SK-N-SH (cell line): ENCODE measurements at regions not wholly inside any gene's neighbourhood (a gene's known extent, or its start where the extent isn't known, plus 50 kb on each side); places are given as distances from the start of the nearest gene placed in this dataset.

Experiments used
- CTCF ChIA-PET: fragments of 300-600, 350-600 bp; formaldehyde crosslinking; extraction: SDS; loops from one replicate; lab custom pipeline; 2021; lab: Yijun Ruan, JAX
- POLR2A ChIA-PET: fragments of 350-600 bp; sonication (Branson Sonifier 250); formaldehyde crosslinking; extraction: SDS; loops from one replicate; lab custom pipeline; 2020; ENCODE audit warnings: antibody characterized with exemption, inconsistent platforms; lab: Yijun Ruan, JAX
- DNase-seq: peaks from one replicate; pipeline ENCODE4 v3.0.0; 2012
- H2AFZ ChIP-seq: fragments of 200-600 bp; sonication (generic); 2 replicates; pipeline ENCODE4 v1.8.1; 2016; ENCODE audit warnings: antibody characterized with exemption, mild to moderate bottlenecking, low read depth
- H3F3A ChIP-seq: fragments of 200-600 bp; sonication (generic); replicated peaks from 2 replicates; pipeline ENCODE3; 2016; ENCODE audit warnings: antibody characterized with exemption, mild to moderate bottlenecking; ENCODE audit not compliant: insufficient read depth
- H3K27ac ChIP-seq, 2 experiments: fragments of 200-500 bp in 1 of 2; fragments of 200-600 bp in 1 of 2; sonication (Bioruptor generic) in 1 of 2; sonication (generic), shearing (Covaris generic) in 1 of 2; 2 replicates each; pipeline versions ENCODE4 v1.5.1 to v1.6.1; 2014 to 2016; ENCODE audit warnings: low read depth in 2 of 2, inconsistent platforms in 1 of 2, low read length in 1 of 2, mild to moderate bottlenecking in 1 of 2, mixed read lengths in 1 of 2
- H3K27me3 ChIP-seq: fragments of 200-600 bp; sonication (generic), shearing (Covaris generic); 2 replicates; pipeline ENCODE4 v1.6.1; 2016; ENCODE audit warnings: mixed run types; ENCODE audit not compliant: insufficient read depth
- H3K36me3 ChIP-seq, 2 experiments: fragments of 200-500 bp in 1 of 2; fragments of 200-600 bp in 1 of 2; sonication (Bioruptor generic) in 1 of 2; sonication (generic) in 1 of 2; replicated peaks in 1 of 2; 2 replicates each; pipeline versions ENCODE3 to v1.5.1; 2014 to 2016; ENCODE audit warnings: low read length in 1 of 2, mild to moderate bottlenecking in 1 of 2; ENCODE audit not compliant: insufficient read depth in 2 of 2, control insufficient read depth in 1 of 2
- H3K4me1 ChIP-seq, 2 experiments: fragments of 200-500 bp in 1 of 2; fragments of 200-600 bp in 1 of 2; sonication (Bioruptor generic) in 1 of 2; sonication (generic), shearing (Covaris generic) in 1 of 2; 2 replicates each; pipeline versions ENCODE4 v1.5.1 to v1.6.1; 2014 to 2016; ENCODE audit warnings: low read depth in 1 of 2, low read length in 1 of 2, mixed run types in 1 of 2; ENCODE audit not compliant: insufficient read depth in 2 of 2, control insufficient read depth in 1 of 2
- H3K4me2 ChIP-seq: fragments of 200-600 bp; sonication (generic), shearing (Covaris generic); 2 replicates; pipeline ENCODE4 v1.6.1; 2017; ENCODE audit warnings: mixed run types
- H3K4me3 ChIP-seq, 2 experiments: fragments of 200-500 bp in 1 of 2; fragments of 200-600 bp in 1 of 2; sonication (Bioruptor generic) in 1 of 2; sonication (generic), shearing (Covaris generic) in 1 of 2; 2 replicates each; pipeline versions ENCODE4 v1.5.1 to v1.8.1; 2014 to 2016; ENCODE audit warnings: low read depth in 2 of 2, inconsistent platforms in 1 of 2, low read length in 1 of 2, mild to moderate bottlenecking in 1 of 2, mixed read lengths in 1 of 2, moderate library complexity in 1 of 2
- H3K79me2 ChIP-seq: fragments of 200-600 bp; sonication (generic); 2 replicates; pipeline ENCODE4 v1.8.1; 2017; ENCODE audit warnings: mild to moderate bottlenecking; ENCODE audit not compliant: insufficient read depth
- H3K9ac ChIP-seq: fragments of 200-600 bp; sonication (generic); 2 replicates; pipeline ENCODE4 v1.6.1; 2017; ENCODE audit warnings: mixed run types
- H3K9me2 ChIP-seq: fragments of 200-600 bp; sonication (generic); 2 replicates; pipeline ENCODE4 v1.6.1; 2017; ENCODE audit warnings: mixed run types
- H3K9me3 ChIP-seq: fragments of 200-600 bp; sonication (generic); 2 replicates; pipeline ENCODE4 v1.6.1; 2017; ENCODE audit warnings: mixed run types, mild to moderate bottlenecking, moderate library complexity
- H4K20me1 ChIP-seq: fragments of 200-600 bp; sonication (generic); 2 replicates; pipeline ENCODE4 v1.6.1; 2017; ENCODE audit warnings: mild to moderate bottlenecking, mixed run types; ENCODE audit not compliant: insufficient read depth
- CHD2 ChIP-seq: fragments of 150-350 bp; IDR thresholded peaks from 2 replicates; pipeline ENCODE4 v1.6.1; 2018; ENCODE audit warnings: low read length; ENCODE audit not compliant: partially characterized antibody
- EP300 ChIP-seq, 2 experiments: IDR thresholded peaks; 2 replicates each; pipeline versions ENCODE4 v1.4.0 to v1.6.1; 2012; ENCODE audit warnings: borderline replicate concordance in 1 of 2, low read depth in 1 of 2, low read length in 1 of 2
- EZH2phosphoT487 ChIP-seq: fragments of 200-600 bp; sonication (generic); IDR thresholded peaks from 2 replicates; pipeline ENCODE4 v1.6.1; 2017; ENCODE audit warnings: low read depth, mixed run types, mild to moderate bottlenecking, antibody characterized with exemption, moderate library complexity, borderline replicate concordance
- FOSL2 ChIP-seq: IDR thresholded peaks from 2 replicates; pipeline ENCODE4 v1.4.0; 2012; ENCODE audit warnings: low read depth, mild to moderate bottlenecking, moderate library complexity, borderline replicate concordance
- FOXJ3 ChIP-seq: sonication (generic); formaldehyde crosslinking; IDR thresholded peaks from 2 replicates; pipeline ENCODE4 v1.5.1; 2020; ENCODE audit warnings: mild to moderate bottlenecking, missing genetic modification reagents
- GABPA ChIP-seq: IDR thresholded peaks from 2 replicates; pipeline ENCODE4 v1.4.0; 2012; ENCODE audit warnings: low read depth, mild to moderate bottlenecking
- JUND ChIP-seq: IDR thresholded peaks from 2 replicates; pipeline ENCODE4 v1.4.0; 2012
- MEF2A ChIP-seq: IDR thresholded peaks from 2 replicates; pipeline ENCODE4 v1.4.0; 2012; ENCODE audit warnings: low read depth, borderline replicate concordance
- POLR2AphosphoS5 ChIP-seq: IDR thresholded peaks from 2 replicates; pipeline ENCODE4 v1.6.1; 2012; ENCODE audit warnings: low read depth, low read length
- RXRA ChIP-seq: IDR thresholded peaks from 2 replicates; pipeline ENCODE4 v1.4.0; 2012; ENCODE audit warnings: low read depth, mild to moderate bottlenecking, borderline replicate concordance
- SIN3A ChIP-seq: IDR thresholded peaks from 2 replicates; pipeline ENCODE4 v1.6.1; 2012; ENCODE audit warnings: low read depth, mild to moderate bottlenecking, low read length, moderate library complexity, borderline replicate concordance
- YY1 ChIP-seq: IDR thresholded peaks from 2 replicates; pipeline ENCODE4 v1.4.0; 2012; ENCODE audit warnings: low read depth, mild to moderate bottlenecking
- WGBS: methylation state at CpG from one replicate; pipeline ENCODE4 v1.1.6; 2017; ENCODE audit warnings: low lambda C conversion rate; 5-methylcytosine and 5-hydroxymethylcytosine counted together
- TF ChIP-seq, protein P1 (sequence below): fragments of 200-600 bp; sonication (generic); IDR thresholded peaks from 2 replicates; pipeline ENCODE4 v1.6.1; 2017; ENCODE audit warnings: antibody characterized with exemption, mild to moderate bottlenecking, moderate library complexity
- TF ChIP-seq, protein P2 (sequence below): IDR thresholded peaks from 2 replicates; pipeline ENCODE4 v1.4.0; 2012; ENCODE audit warnings: low read depth, borderline replicate concordance
- TF ChIP-seq, protein P3 (sequence below): IDR thresholded peaks from 2 replicates; pipeline ENCODE4 v1.4.0; 2012; ENCODE audit warnings: low read depth

DNA sequence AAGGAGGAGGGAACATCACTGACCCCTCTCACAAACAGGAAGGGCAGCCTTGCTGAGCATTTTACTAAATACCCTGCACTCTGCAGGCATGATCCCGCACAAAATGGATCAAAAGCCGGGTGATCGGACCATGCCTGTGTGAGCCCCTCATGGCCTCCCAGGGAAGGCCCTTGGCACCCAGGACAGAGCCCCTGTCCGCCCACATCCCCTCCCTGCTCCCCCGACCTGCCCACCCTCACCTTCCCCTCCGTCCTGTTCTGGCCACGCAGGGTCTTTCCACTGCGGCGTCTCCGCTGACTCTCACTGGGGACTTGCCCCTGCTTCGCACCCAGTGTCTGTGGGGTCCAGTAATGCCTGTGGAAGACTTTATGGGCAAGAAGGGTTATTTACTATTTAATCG lies 105.0 kb downstream of the HMX1 start:
- no peaks in the 10 kb centered on the region for H3K79me2 ChIP-seq
- TF ChIP-seq, protein P1, sequence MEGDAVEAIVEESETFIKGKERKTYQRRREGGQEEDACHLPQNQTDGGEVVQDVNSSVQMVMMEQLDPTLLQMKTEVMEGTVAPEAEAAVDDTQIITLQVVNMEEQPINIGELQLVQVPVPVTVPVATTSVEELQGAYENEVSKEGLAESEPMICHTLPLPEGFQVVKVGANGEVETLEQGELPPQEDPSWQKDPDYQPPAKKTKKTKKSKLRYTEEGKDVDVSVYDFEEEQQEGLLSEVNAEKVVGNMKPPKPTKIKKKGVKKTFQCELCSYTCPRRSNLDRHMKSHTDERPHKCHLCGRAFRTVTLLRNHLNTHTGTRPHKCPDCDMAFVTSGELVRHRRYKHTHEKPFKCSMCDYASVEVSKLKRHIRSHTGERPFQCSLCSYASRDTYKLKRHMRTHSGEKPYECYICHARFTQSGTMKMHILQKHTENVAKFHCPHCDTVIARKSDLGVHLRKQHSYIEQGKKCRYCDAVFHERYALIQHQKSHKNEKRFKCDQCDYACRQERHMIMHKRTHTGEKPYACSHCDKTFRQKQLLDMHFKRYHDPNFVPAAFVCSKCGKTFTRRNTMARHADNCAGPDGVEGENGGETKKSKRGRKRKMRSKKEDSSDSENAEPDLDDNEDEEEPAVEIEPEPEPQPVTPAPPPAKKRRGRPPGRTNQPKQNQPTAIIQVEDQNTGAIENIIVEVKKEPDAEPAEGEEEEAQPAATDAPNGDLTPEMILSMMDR = no peak
- TF ChIP-seq, protein P2, sequence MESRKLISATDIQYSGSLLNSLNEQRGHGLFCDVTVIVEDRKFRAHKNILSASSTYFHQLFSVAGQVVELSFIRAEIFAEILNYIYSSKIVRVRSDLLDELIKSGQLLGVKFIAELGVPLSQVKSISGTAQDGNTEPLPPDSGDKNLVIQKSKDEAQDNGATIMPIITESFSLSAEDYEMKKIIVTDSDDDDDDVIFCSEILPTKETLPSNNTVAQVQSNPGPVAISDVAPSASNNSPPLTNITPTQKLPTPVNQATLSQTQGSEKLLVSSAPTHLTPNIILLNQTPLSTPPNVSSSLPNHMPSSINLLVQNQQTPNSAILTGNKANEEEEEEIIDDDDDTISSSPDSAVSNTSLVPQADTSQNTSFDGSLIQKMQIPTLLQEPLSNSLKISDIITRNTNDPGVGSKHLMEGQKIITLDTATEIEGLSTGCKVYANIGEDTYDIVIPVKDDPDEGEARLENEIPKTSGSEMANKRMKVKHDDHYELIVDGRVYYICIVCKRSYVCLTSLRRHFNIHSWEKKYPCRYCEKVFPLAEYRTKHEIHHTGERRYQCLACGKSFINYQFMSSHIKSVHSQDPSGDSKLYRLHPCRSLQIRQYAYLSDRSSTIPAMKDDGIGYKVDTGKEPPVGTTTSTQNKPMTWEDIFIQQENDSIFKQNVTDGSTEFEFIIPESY = no peak
- TF ChIP-seq FOSL2 = no peak
- TF ChIP-seq SIN3A = no peak
- no peak for TF ChIP-seq FOXJ3 (CRISPR knock-in tag)
- TF ChIP-seq GABPA = no peak
- TF ChIP-seq RXRA = no peak
- TF ChIP-seq, protein P3, sequence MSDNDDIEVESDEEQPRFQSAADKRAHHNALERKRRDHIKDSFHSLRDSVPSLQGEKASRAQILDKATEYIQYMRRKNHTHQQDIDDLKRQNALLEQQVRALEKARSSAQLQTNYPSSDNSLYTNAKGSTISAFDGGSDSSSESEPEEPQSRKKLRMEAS = no peak
- no peak for TF ChIP-seq EZH2phosphoT487
- no peak for TF ChIP-seq CHD2
- TF ChIP-seq MEF2A = no peak
- no peak for TF ChIP-seq POLR2AphosphoS5
- TF ChIP-seq JUND = no peak
- no peak for TF ChIP-seq EP300 (IDR thresholded peaks at IDR 0.05; ENCODE audit: borderline replicate concordance in 1 of 2, low read depth in 1 of 2, low read length in 1 of 2)
- no peak for TF ChIP-seq YY1
- H3F3A ChIP-seq = no peaks in the 10 kb centered on the region
- WGBS = 58% methylated on average over 11 of the region's 12 CpGs
- no peaks in the 10 kb centered on the region for H4K20me1 ChIP-seq
- H3K9ac ChIP-seq = no peak overlapping the region
- DNase-seq = no peak
- no peaks in the 10 kb centered on the region for H3K27me3 ChIP-seq
- no peak overlapping the region for H3K4me2 ChIP-seq
- H3K36me3 ChIP-seq = no peaks in the 10 kb centered on the region
- no peak overlapping the region for H2AFZ ChIP-seq
- ChIA-PET POLR2A (no interaction called here), CTCF (no interaction called here)
- H3K9me3 ChIP-seq = no peaks in the 10 kb centered on the region
- H3K4me1 ChIP-seq = peaks cover 0 to 12% of the 10 kb centered on the region in 2 experiments; a peak in 1 of 4 replicates
- H3K9me2 ChIP-seq = no peaks in the 10 kb centered on the region
- H3K27ac ChIP-seq = no peak overlapping the region
- H3K4me3 ChIP-seq = no peak overlapping the region
